HG02623 (cell line): ENCODE measurements at regions not wholly inside any gene's neighbourhood (a gene's known extent, or its start where the extent isn't known, plus 50 kb on each side); places are given as distances from the start of the nearest gene placed in this dataset.

Source experiments
- ATAC-seq: cut with Tn5 transposase; IDR thresholded peaks from one replicate; pipeline ENCODE4 v1.9.1; 2021; ENCODE audit warnings: moderate library complexity; ENCODE audit not compliant: unreplicated experiment

DNA sequence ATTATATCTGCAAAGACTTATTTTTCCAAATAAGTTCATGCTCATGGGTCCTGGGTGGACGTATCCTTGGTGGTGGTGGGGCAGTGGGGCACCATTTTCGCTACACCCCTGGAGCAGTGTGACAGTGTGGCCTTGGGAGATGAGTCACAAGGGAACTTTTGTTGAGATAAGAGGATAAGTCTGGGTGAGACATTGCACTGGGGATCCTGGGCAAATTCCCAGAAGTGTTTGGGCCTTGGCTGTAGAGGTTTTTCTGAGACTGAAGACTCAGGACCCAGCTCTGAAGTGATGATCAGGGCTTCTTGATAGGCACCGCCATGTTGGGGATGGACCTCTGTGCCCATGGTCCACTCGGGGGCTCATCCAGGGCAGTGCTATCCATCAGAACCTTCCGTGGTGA, 149.4 kb downstream of the MACROH2A1 start:
- ATAC-seq = no peak

DNA sequence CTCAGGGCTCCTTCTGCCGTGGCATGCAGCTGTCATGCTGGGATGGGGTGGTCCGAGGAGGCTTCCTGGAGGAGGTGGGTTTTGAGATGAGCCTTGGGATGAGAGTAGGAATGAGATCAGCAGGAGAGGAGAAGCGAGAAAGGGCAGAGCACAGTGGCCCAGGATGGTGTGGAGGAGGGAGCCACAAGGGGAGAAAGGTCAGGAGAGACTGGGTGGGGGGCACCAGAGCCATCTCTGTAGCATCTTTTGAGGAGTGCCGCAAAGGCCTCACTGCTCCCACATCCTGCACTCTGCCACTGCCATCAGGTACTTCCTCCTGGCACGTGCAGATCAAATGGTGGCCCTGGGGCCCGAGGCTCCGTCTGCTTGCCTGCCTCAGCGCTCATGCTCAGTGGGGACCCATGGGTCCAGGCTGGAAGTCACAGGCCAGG, 150.2 kb downstream of the MACROH2A1 start:
- ATAC-seq = no peak

DNA sequence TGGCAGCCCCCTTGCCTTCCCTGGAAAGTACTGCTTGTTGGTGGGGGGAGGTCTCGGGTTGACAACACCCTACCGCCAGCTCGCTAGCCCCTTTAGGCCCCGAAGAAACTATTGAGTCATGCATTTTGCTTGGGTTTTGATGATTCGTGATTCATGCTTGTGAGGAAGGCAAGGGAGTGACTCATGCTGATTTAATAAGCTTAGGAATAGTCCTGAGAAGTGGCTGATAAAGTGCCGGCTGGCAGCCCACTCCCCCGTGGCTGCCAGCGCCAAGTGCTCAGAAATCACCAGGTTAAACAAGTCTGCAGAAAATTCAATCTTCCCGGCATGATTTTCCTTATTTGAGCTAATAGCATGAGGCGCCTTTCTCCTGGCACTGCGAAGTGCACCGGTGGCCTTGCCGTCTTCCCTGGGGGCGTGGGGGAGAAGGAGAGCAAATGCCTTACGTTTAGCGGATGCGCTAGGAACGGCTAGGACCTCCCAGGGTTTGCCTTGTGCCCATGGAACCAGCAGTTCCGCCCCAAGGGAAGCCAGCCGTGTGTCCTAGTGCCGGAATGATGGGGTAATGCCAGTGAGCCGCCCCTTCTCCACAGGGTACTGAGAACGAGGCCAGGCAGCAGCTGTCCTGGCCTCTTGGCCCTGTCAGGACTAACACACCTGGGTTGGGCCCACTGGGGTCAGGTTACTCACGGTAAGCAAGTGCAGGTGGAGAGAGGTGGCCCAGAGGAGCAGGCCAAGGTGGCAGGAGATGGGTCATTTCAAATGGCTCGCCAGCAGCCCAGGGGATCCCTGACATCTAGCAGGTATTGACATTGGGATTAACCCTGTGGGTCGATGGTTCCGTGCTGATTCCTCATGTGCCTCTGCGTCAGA, 151.9 kb downstream of the MACROH2A1 start:
- no peak for ATAC-seq

DNA sequence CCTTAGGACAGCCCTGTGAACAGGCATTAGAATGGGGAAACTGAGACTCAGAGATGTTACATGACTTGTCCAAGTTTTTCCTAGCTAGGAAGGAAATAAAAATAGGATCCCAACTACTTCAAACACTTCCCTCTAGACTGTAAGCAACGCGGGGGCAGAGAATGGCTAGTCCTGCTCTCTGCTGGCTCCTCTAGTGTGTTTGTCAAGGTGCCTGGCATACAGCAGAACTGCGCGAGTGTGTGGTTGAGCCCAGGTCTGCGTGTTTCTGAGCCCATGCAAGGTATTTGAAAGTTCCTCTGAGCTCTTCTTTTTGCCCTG, 152.5 kb downstream of the MACROH2A1 start:
- no peak for ATAC-seq

DNA sequence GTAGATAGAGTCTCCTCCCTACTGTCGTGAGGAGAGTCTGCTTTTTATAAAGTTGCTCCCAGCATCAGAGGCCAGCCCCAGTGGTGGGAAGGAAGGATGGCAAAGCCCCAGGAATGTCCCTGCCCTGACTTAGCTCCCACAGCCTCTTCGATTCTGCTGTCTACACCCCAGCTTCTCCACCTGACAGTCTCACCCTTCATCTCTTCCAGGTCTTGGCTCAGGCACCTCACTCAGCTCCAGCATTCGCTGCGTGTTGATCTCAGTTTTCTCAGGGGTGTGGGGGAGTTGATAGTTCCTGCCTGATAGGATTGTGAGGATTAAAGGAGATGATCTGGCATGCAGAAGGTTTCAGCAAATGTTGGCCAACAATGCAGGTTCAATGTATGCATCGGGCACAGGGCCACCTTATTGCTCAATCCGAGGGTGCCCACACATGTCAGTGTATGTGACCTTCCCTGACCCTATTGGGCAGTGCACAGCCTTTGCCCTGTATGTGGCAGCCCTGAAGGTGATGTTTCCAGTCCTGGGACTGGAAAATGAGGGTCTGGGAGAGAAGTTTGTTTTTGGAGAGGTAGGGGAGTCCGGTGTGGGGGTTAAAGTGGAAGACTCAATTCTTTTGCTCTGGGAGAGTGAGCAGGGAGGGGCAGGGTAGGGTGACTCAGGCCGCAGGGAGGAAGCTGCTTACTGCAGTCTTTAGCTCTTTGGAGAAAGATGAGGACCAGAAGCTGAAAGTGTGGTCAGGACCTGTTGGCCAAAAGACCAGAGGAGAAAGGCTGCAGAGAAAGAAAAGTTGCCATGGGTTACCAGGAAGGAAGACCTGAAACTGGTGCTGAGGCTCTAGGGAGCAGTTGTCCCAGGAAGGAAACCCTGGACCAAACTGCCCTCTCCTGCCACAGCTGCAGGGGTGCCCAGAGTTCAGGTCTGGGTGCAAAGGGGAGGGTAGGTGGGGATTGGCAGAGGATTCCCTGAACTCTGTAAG, 153.2 kb downstream of the MACROH2A1 start:
- no peak for ATAC-seq

DNA sequence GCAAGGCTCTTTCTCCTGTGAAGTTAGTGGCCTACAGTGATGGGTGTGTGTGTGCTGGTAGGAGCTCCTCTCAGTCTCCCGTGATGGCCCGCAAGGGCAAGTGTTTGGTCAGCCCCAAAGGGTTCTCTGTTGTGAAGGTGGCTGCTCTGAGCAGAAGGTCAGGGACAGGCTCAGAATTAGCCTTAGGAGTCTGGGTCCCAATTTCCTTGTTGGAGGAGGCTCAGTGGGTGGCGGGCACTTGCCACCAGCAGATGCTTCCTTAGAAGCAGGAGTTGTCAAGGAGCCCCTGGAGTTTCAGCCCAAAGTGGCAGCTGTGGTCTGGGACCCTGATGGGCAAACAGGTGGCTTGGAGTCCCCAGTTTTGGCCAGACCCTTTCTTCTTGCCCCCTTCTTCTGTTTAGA, 154.4 kb downstream of the MACROH2A1 start:
- no peak for ATAC-seq

DNA sequence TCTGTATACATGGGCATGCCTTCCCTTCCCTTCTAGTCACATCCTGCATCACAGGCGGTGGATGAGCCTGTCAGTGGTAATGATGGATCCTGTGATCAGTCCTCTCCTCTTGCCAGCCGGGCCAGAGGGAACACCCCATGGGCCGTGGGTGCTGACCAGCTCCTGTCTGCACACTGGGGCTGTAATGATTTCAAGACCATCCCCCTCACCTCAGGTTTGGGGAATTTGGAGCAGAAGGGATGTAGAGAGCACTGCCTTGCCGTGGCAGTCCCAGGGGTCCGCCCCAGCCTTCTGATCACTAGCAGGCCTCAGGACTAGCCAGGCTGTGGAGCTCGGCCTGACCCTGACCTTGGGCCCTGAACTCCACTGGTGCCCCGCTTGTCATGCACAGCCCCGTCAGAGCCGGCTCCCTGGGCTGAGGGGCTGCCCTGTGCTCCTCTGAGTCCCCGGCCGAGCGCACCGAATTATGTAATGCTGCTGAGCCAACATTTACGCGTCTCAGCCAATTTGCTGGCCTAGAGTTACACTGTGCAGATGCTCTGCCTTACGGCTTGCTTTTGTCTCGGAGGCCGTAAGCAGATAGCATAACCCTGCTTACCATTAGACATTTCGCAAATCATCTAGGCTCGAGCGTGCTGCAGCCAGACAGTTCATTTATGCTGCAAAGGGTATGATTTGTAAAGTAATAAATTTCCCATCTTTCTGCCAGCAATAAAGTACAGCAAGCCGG, 155.3 kb downstream of the MACROH2A1 start:
- ATAC-seq = no peak

DNA sequence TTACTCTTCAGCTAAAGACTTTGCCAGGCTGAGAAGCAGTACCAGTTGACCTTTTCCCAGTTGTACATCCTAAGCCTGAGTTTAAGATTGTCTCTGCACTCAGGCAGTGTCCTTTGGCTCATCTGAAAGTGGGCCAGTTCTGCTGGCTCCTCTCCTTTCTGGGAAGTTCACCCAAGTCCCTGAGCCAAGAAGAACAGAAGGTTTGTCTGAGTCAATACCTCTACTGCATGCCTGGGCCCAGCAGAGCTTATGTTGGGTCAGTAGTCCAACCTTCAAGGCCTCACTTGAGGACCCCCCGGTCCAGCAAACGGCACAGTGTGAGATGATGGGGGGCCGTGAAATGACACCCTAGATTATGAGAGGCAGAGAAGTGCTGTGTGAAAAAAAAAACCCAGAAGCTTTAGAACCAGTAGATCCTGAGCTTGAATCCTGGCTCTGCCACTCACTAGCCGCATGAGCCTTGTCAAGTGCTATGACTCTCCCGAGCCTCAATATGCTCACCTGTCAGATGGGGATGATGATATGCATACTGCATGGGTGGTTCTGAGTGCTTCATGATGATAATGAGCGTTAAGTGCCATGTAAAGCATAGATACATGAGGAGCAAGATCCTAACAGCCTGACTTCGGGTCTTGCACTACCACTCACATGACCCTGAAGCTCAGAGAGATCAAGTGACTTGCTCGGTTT, 156.0 kb downstream of the MACROH2A1 start:
- ATAC-seq = no peak

DNA sequence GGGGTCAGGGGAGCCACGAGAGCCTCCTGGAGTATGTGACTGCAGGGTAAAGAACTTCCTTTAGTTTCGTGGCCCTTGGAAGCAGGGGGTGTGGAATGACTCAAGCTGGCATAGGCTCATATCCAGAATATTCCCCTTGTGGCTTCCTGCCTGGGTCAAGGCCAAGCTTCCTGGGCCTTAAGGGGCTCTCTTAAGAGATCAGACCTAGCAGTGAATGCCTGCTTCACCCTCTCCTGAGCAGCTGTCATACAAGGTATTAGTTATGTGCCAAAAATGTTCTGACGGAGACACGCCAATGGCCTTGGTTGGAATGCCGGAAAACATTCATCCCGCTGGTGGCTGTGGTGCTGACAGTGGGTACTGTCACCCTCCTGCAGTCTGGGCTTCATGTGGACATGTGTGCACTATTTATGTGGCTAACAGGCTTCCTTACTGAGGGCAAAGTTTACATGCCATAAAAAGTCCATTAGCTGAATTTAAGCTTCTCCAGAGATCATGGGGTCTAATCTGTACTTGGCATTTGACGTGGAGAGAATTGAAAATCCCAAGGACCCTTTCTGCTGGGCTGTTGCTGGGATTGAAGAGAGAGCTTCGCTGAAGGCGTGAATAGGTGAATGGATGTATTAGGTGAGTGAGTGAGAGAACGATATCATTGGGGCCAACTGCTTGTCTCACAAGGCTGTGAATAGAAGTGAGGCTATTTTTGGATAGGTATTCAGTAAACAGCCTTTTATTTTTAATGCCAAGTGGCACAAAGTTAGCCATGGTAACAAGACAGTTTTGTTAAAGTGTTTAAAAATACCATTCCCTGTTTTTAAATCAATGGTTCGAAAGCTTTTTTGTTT, 156.8 kb downstream of the MACROH2A1 start:
- no peak for ATAC-seq

DNA sequence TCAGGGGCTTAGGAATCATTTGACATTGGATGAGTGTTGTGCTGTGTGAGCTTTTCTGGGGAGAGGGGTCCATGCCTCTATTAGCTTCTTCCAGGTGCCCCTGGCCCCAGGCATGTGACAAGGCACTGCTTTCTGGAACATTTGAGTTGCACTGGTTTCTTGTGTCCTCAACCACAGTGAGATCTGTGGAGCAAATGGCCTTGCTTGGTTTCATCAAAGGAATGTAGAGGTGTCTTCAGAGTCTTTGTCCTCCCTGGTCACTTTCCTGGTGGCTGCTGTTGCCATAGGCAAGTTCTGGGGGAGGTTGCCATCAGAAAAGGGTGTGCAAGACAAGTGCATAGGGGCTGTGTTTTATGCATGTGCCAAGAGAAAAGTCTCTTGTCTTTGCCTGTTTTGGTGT, 157.5 kb downstream of the MACROH2A1 start:
- ATAC-seq = no peak

DNA sequence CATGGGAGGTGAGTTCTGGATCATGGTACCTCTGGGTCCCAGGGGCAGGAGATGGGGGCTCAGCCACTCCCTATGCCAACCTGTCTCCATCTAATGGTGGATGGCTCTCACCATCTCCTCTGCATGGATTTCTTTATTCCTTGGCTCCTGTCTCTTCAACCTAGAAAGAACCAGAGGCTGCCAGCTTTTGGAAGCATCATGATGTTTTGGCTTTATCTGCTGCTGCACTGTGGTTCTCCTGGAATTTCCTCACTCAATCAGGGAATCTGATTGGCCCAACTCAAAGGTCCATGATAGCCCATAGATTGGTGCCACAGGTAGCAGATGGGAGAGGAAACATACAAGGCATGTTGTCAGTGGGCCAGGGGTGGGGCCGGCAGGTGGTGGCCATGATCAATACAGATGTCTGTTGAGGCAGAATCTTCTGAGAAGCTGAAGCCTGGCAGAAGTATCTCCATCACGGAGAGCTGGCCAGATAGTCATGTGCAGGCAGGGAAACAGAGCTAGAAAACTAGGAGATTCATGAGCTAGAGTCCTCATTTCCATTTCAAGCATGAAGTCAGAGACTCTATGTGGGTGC, 158.2 kb downstream of the MACROH2A1 start:
- ATAC-seq = no peak

DNA sequence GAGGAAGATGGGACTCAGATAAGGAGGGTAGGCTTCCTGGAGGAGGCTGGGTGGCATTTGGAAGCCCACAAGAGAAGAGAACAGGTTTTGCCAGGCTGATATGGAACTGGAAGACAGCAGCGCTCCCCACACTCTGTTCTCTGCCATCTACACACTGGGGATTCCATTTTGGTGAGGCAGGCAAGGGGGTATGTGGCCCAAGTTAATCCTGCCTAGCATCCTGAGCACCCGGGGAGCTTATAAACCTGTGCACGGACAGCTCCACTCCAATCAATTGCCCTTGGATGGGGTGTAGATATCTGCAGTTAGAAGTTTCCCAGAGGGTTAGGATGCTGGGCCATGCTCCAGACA, 158.8 kb downstream of the MACROH2A1 start:
- ATAC-seq = no peak

DNA sequence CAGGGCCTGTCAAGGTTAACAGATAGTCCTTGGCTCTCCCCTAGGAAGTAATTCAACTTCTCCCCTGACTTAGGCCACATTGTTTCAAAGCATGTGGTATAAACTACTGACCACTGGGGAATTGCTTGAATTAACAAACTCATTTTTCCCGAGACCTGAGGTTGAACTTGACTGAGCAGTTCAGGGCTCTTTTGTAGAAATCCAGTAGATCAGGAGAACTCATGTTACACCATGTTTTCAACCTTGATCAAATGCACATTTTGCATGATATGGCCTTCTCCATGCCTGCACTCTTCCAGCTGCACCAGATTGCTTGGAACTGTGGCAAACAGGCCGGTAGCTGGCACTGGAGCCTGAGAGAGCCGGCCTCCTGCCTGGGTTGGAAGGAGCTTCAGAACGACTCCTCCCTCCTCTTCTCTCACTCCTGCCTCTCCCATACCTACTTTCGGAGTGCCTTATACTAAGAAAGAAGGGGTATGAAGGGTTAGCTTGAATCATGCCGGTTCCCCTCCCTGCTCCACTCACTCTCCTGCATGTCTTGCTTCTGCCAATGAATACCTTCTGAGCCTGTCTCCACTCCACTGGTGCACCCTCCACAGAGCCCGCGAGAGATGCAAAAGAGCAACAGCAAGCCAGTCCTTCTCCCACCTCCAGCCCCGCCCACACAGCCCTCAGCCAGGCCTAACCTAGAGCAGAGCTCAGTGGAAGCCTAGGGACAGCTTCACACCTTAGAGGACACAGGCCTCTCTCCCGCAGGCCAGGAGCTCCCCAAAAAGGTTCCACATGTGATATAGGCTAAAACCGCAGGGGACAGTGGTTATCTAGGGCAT, 159.4 kb downstream of the MACROH2A1 start:
- ATAC-seq = no peak

DNA sequence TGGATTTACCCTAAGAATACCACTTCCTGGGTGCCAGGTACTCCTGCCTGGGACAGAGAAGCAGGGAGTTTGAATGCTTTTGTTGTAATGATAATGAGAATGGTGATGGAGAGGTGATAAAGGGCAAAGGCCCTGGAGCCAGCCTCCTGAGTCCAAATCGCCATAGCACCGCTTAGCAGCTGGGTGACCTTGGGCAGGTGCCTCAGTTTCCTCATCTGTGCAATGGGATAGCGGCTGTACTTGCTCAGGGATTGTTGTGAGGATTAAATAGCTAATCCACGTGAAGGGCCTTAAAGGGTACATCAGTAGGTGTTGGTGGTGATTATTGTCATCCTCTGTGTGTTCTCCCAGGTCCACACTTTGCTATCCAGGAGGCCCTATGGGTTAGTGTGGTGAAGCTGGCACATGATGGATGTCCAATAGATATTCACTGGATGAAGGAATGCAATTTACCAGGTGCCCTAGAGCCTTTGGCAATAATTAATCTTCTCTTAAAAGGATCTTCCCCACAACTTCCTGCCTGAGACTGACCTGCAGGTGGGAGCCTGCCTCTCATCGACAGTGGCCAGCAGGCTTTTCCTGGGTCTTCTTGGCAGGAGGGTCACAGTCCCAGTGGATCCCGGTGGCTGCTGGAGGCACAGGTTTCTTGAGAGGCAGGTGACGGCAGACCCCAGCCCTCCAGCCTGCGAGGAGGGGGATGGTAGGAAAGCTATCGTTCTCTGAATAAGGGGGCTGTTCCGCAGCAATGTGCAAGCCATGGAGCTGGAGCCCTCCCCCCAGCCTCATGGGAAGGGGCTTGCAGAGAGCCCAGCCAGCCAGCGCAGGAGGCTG, 160.2 kb downstream of the MACROH2A1 start:
- no peak for ATAC-seq

DNA sequence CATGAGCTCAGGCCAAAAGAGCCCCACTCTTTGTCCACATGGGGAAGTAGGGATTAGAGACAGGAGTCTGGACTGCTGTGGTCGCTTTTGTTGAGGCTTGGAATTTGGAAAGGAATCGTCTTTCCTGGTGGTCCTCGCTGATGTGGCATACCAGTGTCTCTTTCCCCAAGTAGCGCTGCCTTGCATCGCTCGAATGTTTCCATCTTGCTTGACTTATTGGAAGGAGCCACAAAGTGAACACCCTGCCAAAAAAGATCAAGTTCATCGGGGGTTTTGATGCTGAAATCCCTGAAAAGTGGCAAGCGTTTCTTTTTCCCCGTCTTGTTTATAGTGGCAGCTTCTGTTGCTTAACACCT, 161.3 kb downstream of the MACROH2A1 start:
- ATAC-seq = no peak

DNA sequence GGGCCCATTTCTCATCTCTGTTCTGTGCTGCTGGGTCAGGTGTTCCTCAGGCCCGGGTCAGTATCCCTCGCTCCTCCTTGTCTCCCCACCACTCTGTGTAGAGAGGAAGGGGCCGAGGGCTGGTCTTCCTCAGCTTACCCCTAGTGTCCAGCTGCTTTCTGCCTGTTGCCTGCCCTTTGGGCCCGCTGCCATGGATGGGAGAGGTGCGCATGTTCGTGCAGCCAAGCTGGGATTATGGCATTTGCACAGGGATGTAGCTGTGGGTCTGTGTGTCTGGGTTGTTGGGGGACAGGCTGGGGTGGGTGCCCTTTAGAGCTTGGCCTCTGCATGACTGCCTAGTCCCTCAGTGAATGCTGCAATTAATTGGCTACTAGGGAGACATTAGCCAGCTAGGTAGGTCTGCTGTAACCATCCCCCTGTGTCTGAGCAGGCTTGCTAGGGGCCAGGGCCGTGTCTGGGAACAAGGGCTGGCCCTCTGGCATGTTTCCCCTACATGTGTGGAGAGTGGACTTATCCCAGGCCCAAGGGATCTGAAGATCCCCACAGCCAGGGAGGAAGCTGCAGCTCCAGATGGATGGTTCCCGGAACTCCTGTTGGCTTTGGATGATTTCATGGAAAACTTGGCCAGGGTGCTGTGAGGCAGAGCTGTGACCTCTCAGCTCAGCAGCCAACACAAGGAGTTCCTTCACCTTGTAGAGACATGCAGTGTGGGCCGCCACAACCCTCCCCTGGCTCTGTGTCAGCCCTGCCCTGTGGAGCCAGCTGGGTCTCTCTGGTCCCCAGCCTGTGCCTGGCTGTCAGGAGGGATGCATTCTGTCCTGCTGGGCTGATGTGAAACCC, 161.9 kb downstream of the MACROH2A1 start:
- ATAC-seq = no peak
